Gastroesophageal sphincter (tissue), 4 donors: ENCODE measurements at regions not wholly inside any gene's neighbourhood (a gene's known extent, or its start where the extent isn't known, plus 50 kb on each side); places are given as distances from the start of the nearest gene placed in this dataset.

Source experiments
- ATAC-seq: fragments of 150-250 bp; one replicate; pipeline ENCODE4 v1.9.1; 2016; ENCODE audit warnings: mild to moderate bottlenecking, moderate library complexity
- H3K27ac ChIP-seq, 4 donors: fragments of 200-600 bp; sonication (generic) in 3 of 4; 1 replicate in 3 of 4; 2 replicates in 1 of 4; pipeline ENCODE4 v1.5.1; 2016 to 2019
- H3K27me3 ChIP-seq: fragments of 200-600 bp; sonication (generic); one replicate; pipeline ENCODE4 v1.5.1; 2019
- H3K36me3 ChIP-seq, 2 donors: fragments of 200-600 bp; sonication (generic); one replicate each; pipeline ENCODE4 v1.5.1; 2019; ENCODE audit warnings: control low read depth in 1 of 2
- H3K4me1 ChIP-seq, 3 donors: fragments of 200-600 bp; sonication (generic); 1 replicate in 2 of 3; 2 replicates in 1 of 3; pipeline ENCODE4 v1.5.1; 2016 to 2019; ENCODE audit warnings: control low read depth in 2 of 3
- H3K4me3 ChIP-seq, 2 donors: fragments of 200-600 bp; sonication (generic); one replicate each; pipeline ENCODE4 v1.5.1; 2019; ENCODE audit warnings: mild to moderate bottlenecking in 1 of 2, moderate library complexity in 1 of 2
- H3K9me3 ChIP-seq, 3 donors: fragments of 200-600 bp; sonication (generic); one replicate each; pipeline ENCODE4 v1.5.1; 2017 to 2019; ENCODE audit warnings: control low read depth in 2 of 3
- CTCF ChIP-seq, 4 experiments: fragments of 200-600 bp in 2 of 4; fragments of 450-650 bp in 2 of 4; sonication (generic) in 1 of 4; IDR thresholded peaks; one replicate each; pipeline ENCODE4 v1.5.1; 2017 to 2019; ENCODE audit warnings: antibody characterized with exemption in 4 of 4, mild to moderate bottlenecking in 2 of 4, moderate library complexity in 2 of 4
- EP300 ChIP-seq: sonication (generic); formaldehyde crosslinking; IDR thresholded peaks from one replicate; pipeline ENCODE4 v1.6.1; 2017; ENCODE audit warnings: antibody characterized with exemption, mild to moderate bottlenecking
- POLR2A ChIP-seq, 2 donors: fragments of 450-650 bp; IDR thresholded peaks; one replicate each; pipeline ENCODE4 v1.6.1; 2017; ENCODE audit warnings: antibody characterized with exemption in 2 of 2, mild to moderate bottlenecking in 2 of 2, moderate library complexity in 1 of 2
- POLR2AphosphoS5 ChIP-seq: sonication (generic); formaldehyde crosslinking; IDR thresholded peaks from one replicate; pipeline ENCODE4 v1.6.1; 2017; ENCODE audit warnings: antibody characterized with exemption
- WGBS, 2 donors: methylation state at CpG; one replicate each; pipeline ENCODE4 v1.1.5; 2018; ENCODE audit warnings: low coverage in 1 of 2; 5-methylcytosine and 5-hydroxymethylcytosine counted together

- 55 to 72% methylated on average over 2 of the region's 2 CpGs for WGBS, 2 donors
- no peaks in the 10 kb centered on the region for H3K27me3 ChIP-seq
- no peak for TF ChIP-seq POLR2AphosphoS5
- no peak for TF ChIP-seq POLR2A (IDR thresholded peaks at IDR 0.05)
- no peak for TF ChIP-seq CTCF (IDR thresholded peaks at IDR 0.05)
- H3K4me3 ChIP-seq, result no peak overlapping the region
- H3K4me1 ChIP-seq, result no peaks in the 10 kb centered on the region
- ATAC-seq, result no peak
- no peaks in the 10 kb centered on the region for H3K9me3 ChIP-seq
- no peak overlapping the region for H3K27ac ChIP-seq
- no peaks in the 10 kb centered on the region for H3K36me3 ChIP-seq
Measured at GRCh38 chr13:37351211-37351610, 245.7 kb upstream of the CSNK1A1L start.

DNA sequence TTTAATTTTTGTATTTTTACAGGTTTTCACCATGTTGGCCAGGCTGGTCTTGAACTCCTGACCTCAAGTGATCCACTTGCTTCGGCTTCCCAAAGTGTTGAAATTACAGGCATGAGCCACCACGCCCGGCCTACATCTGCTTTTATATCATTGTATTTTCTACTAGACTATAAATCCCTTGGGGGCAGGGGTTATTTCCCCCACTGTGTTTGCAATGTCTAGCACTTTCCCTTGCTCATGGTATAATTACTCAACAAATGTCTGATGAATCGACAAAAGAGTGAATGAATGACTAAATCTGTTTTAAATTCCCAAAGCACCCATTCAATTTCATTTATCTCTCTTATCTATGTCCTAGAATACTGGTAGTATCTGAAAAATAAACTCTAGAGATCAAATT is 244.5 kb upstream of the CSNK1A1L start:
- H3K27ac ChIP-seq, result no peak overlapping the region
- 91% methylated on average over 4 of the region's 4 CpGs; no CpG with 5 or more reads in 1 of the 2 donors for WGBS, 2 donors
- H3K36me3 ChIP-seq, result no peaks in the 10 kb centered on the region
- no peaks in the 10 kb centered on the region for H3K9me3 ChIP-seq
- no peaks in the 10 kb centered on the region for H3K27me3 ChIP-seq
- H3K4me3 ChIP-seq, result no peak overlapping the region
- ATAC-seq, result no peak
- H3K4me1 ChIP-seq, result no peaks in the 10 kb centered on the region
- no peak for TF ChIP-seq EP300
- no peak for TF ChIP-seq POLR2A (IDR thresholded peaks at IDR 0.05)
- TF ChIP-seq POLR2AphosphoS5, result no peak
- no peak for TF ChIP-seq CTCF (IDR thresholded peaks at IDR 0.05)

- 54 to 57% methylated on average over 3 of the region's 3 CpGs for WGBS, 2 donors
- Histone ChIP-seq H3K27ac (no peak overlapping the region), H3K9me3 (no peaks in the 10 kb centered on the region), H3K4me1 (peaks cover 0 to 5% (median 0%) of the 10 kb centered on the region in 3 donors), H3K27me3 (no peaks in the 10 kb centered on the region), H3K4me3 (no peak overlapping the region), H3K36me3 (no peaks in the 10 kb centered on the region)
- TF ChIP-seq POLR2AphosphoS5 (no peak), EP300 (no peak), POLR2A (IDR thresholded peaks at IDR 0.05) (no peak), CTCF (IDR thresholded peaks at IDR 0.05) (no peak)
- no peak for ATAC-seq
Measured at GRCh38 chr13:37348916-37349643, 243.6 kb upstream of the CSNK1A1L start.

- no peak for ATAC-seq
- H3K9me3 ChIP-seq, result no peaks in the 10 kb centered on the region
- TF ChIP-seq POLR2A (IDR thresholded peaks at IDR 0.05), result no peak
- no peak overlapping the region for H3K27ac ChIP-seq
- 9 to 15% methylated on average over 1 of the region's 1 CpG for WGBS, 2 donors
- peaks cover 0 to 6% (median 0%) of the 10 kb centered on the region in 3 donors for H3K4me1 ChIP-seq
- no peaks in the 10 kb centered on the region for H3K27me3 ChIP-seq
- H3K36me3 ChIP-seq, result no peaks in the 10 kb centered on the region
- no peak overlapping the region for H3K4me3 ChIP-seq
Measured at GRCh38 chr13:37345869-37346268, 240.4 kb upstream of the CSNK1A1L start.

DNA sequence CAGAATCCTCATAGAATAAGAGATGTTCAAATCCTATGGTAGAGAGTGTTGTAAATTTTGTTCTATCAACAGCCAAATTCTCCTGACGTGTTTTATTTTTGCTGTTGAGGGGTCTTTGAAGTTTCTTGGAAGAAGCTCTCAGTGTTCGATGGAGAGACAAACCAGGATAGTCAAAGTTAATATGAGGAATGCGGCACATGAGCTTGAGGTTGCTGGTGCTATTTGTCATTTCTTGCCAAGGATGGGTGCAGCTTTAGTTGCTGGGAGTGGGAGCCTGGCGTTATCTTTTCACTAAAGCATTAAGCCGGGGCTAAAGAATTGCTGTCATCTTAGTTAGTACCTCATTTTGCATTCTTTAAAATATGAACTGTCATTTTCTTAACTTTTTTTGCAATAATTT is 239.9 kb upstream of the CSNK1A1L start:
- no peaks in the 10 kb centered on the region for H3K9me3 ChIP-seq
- ATAC-seq, result no peak
- peaks cover 0 to 6% (median 0%) of the 10 kb centered on the region in 3 donors for H3K4me1 ChIP-seq
- H3K27ac ChIP-seq, result no peak overlapping the region
- no peaks in the 10 kb centered on the region for H3K36me3 ChIP-seq
- no peak for TF ChIP-seq POLR2AphosphoS5
- no peak for TF ChIP-seq CTCF (IDR thresholded peaks at IDR 0.05)
- no peak for TF ChIP-seq POLR2A (IDR thresholded peaks at IDR 0.05)
- no peaks in the 10 kb centered on the region for H3K27me3 ChIP-seq
- no peak overlapping the region for H3K4me3 ChIP-seq
- 68 to 74% methylated on average over 4 to 5 of the region's 5 CpGs for WGBS, 2 donors
